ENCODE measurements at regions not wholly inside any gene's neighbourhood (a gene's known extent, or its start where the extent isn't known, plus 50 kb on each side); places are given as distances from the start of the nearest gene placed in this dataset.

GRCh38 chr14:65329911-65330310 lies 82.6 kb upstream of the FUT8 start:
- no peak for DNase-seq

GRCh38 chr14:65330416-65330815 lies 82.1 kb upstream of the FUT8 start:
- DNase-seq: no peak

GRCh38 chr14:65331652-65332051 lies 80.9 kb upstream of the FUT8 start:
- no peak for DNase-seq

DNA sequence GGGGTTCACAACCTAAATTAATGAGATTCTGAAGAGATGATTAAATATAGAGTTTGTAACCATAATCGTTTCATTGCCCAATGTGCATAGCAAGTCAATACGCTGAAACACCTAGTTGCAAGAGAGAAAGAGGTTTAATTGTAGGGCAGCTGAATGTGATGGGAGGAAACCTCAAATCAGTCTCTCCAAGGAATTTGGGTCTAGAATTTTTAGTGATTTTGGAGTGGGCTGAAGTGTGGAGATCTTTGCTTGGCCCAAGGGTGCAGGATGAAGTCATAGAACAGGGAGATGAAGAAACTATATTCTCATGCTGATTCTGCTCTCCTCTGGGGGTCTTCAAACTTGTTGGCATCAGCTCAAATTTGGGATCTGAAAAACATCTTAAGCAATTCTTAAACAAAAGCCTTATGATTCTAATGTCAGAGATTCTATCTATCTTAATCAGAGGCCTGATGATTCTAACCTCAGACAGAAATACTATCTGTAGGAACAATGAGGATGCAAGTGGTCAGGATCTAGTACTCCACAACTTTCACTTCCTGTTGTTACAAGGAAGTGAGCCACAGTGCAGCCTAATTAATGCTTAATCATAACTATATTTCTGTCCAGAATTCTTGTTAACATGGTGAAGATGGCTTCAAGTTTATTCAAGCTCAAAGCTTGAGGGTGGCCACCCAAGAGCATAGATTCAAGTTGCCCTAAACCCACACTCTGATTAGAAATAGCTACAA lies 80.2 kb upstream of the FUT8 start:
- DNase-seq: no peak

DNA sequence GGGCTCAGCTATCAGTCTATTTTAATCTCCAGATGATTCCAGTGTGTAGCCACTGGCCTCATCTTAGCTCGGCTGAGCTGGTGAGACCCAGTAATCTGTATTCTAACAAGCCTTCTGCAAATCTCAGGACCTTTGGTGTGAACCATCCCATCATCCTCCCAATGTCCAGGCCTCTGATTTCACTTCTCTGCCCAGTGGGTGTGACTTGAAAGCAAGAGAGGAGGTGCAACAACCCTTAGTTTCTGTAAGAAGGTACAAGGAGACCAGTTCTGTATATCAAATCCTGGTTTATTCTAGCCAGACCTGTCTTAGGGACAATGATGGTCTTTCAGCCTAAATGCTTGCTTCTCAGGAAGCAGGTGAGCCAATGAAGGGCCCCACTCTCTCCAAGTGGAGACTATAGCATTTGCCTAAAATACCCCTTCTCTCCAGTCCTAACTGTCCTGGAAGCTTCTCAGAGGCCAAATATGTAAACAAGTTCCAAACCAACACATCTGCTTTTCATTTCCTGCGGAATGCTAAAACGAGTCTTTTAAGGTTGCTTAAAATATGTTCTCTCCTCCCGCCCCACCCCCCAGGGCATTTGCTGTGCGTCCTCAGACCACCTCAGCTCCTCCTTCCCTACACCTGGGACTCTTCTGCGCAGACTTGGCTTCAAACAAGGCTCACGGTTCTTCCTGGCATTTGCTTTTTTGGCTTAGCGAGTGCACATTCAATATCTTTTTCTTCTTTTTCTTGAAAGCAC lies 78.4 kb upstream of the FUT8 start:
- no peak for DNase-seq

DNA sequence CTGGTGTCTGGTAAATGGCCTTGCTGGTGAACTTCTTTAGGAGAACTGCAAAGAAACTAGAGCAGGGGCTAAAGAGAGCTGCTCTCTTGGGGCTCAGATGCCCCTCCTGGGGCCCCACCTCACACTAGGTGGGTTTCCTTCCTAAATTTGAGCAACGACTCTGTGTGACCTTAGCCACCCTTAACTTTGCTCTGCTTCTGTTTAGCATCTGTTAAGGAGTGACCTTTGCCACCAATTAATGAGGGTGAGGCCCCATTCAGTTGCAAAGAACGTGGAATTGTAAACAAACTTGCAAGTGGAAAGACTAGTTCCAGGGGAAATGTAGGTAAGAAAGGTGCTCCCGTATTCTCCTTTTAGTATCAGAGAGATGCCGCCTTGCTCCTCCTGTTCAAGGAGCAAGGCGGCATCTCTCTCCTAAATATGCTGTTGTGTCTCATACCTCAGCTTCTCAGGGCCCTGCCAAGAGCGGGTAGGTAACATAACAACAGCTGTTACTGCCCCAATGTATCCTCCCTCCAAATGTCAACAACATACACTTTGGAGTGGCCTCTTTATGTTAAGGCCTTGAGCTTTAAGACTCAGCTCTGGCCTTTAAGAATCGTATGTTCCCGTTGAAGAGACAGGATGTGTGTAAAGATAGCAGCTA lies 77.6 kb upstream of the FUT8 start:
- DNase-seq: no peak

DNA sequence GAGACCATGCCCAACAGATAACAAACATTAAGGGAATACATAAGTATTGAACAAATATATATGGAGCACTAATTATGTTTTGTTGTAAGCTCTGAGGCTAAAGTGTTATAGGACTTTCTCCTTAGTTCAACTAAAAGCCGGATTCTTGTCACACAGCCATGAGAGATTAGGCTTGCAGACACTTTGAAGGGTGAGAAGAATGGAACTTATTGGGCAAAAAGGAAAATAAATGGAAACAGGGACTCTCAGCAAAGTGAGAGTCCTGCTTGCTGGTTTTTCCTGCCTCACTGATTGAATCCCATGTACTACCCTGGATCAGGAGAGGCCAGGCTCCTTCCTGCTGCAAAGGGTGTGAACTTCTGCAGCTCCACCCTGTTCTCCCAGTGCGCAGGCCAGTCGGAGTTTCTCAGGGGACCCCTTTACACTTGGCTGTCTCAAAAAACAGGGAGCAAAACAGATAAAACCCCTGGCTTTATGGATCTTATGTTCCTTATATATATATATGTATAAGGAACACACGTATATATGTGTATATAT lies 77.1 kb upstream of the FUT8 start:
- DNase-seq: no peak

DNA sequence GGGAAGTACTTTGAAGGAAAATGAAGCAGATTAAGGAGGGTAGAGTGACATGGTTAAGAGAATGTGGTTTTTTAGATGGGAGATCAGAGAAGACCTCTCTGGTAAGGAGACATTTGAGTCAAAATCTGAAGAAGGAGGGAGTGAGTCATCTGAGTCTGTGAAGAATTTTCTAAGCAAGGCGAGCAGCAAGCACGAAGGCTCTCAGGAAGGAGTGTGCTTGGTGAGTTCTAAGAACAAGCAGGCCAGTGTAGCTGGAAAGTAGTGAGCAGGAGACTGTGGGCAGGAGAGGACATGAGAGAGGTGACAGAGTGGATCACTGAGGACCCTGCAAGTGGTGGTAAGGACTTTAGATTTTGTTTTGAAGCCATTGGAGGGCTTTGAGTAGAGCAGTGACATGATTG lies 76.3 kb upstream of the FUT8 start:
- DNase-seq: no peak

GRCh38 chr14:65339866-65340265 lies 72.7 kb upstream of the FUT8 start:
- DNase-seq: no peak

DNA sequence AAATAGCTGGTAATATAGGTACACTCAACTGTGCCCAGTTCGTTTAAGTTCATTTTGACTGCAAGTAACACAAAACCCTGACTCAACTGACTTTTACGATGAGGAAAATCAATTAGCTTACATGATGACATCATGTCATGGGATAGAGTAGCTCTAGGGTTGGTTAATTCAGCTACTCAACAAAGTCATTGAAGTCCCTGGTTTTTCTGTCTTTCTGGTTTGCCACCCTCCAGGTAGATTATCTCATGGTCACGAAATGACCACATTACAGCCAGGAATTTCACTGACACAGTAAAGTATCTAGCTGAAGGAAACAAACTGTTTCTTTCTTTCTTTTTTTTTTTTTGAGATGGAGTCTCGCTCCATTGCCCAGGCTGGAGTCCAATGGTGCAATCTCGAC lies 68.5 kb upstream of the FUT8 start:
- DNase-seq: no peak

DNA sequence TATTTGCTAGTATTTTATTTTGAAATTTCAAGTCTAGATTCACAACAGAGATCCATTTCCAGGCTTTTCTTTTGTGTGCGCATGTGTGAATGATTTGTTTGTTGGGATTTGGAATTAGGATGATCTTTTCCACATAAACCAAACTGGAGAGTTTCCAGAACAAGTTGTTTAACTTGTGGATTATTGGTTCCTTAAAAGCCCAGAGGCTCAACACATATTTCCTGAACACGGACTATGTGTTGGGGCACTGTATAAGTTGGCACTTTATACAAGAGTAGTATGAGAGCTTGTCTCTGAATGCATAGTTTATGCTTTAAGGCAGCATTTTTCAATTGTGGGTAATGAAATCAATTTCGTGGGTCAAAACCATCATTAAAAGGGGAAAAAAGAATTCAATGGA lies 67.3 kb upstream of the FUT8 start:
- no peak for DNase-seq

GRCh38 chr14:65346474-65346873 lies 66.1 kb upstream of the FUT8 start:
- no peak for DNase-seq

DNA sequence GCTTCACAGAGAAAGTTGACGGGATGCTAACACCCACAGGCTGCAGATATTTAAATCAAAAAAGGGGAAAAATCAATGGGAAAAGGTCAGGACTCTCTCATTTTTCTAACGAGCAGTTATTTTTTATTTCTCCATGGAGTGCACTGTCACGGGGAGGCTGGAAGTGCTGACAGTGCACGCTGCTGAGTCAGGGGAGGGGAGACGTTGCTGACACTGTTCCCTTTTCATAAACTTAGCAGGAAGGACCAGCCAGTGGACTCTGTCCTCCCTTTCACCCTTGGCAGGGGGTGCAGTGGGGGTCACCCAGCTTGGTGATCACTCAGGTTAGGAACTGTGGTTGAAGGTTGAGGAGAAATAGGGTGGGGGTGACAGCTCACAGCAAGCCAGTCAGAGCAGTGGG lies 65.6 kb upstream of the FUT8 start:
- no peak for DNase-seq

- no peak for DNase-seq
Observed at GRCh38 chr14:65348137-65348536, 64.4 kb upstream of the FUT8 start.

DNA sequence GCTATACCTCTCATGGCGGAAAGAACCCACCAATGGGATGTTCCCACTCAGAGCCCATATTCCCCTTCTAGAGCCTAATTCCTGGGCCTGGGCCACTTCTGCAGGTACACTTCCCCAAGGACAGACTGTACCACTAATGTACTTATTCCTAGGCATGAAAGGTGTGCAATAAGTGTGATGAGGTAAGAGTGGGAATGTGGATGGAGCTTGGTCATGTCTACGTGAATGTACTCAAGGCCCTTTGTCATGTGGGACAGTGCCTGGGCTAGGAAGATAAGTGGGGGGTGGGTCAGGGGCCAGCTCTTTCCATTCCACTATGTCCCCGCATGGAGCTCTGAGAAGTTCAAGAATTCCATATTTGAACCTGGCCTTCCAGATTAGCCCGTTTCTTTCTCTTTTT lies 63.4 kb upstream of the FUT8 start:
- DNase-seq: no peak

- DNase-seq: no peak
Observed at GRCh38 chr14:65351493-65352194, 60.9 kb upstream of the FUT8 start.

DNA sequence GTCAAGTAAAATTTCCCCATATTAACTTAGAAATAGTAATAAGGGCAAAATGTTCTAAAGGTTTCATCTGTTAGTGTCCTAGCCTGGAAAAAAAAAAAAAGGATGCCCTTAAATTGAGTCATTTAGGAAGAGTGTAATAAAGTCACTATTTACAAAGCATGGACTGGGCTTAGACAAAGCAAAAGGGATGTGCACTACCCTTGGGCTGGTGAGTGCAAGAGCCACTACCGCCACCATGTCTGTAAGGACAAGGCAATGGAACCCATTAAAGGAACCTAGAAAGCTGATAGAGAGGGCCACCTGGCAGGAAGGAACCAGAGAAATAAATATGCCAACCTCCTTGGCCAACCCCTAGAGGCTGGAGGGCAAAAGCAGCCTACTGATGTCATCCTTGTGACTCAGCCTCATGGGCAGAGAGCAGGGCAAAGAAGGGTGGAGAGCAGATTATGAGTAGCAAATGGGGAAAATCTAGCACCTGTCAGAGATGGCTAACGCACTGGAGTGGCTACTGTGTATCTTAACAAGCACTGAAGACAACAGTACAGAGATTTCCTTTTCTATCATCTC lies 59.5 kb upstream of the FUT8 start:
- DNase-seq: no peak

- no peak for DNase-seq
Observed at GRCh38 chr14:65354131-65354530, 58.4 kb upstream of the FUT8 start.

- DNase-seq: no peak
Observed at GRCh38 chr14:65354715-65355114, 57.8 kb upstream of the FUT8 start.

GRCh38 chr14:65356327-65356836 lies 56.1 kb upstream of the FUT8 start:
- no peak for DNase-seq

DNA sequence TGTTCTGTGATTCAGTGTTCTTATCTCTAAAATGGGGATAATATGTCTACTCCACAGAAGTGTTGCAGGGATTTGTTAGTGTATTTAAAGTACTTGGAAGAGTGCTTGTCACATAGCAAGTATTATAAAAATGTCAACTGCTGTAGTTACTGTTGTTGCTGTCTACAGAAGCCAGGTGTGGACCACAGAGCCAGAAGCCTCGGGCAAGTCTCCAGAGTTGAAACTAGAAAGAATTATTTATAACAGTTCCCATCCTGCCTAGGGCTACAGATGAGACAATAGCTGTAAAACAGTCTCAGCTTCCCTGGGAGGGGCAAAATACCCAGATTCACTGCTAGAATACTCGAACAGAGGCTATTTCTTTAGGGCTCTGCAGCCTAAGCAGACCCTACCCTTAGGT lies 55.4 kb upstream of the FUT8 start:
- DNase-seq: no peak

DNA sequence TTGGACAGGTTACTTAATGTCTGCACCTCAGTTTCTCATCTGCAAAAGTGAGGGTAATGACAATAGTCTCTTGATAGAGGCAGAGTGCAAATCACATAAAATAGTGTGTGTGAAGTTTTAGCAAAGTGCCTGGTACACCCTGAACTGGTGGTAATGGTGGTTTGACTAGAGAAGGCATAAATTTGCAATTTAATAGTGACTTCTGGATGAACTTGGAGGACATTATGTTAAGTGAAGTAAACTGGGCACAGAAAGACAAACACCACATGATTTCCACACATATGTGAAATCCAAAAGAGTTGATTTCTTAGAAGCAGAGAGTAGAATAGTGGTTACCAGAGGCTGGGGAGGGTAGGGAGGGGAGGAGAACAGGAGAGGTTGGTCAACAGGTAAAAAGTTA lies 54.8 kb upstream of the FUT8 start:
- DNase-seq: no peak

GRCh38 chr14:65359503-65359902 lies 53.0 kb upstream of the FUT8 start:
- DNase-seq: no peak

Measured in central memory CD4-positive, alpha-beta T cell (primary cell).